ENCODE measurements at regions not wholly inside any gene's neighbourhood (a gene's known extent, or its start where the extent isn't known, plus 50 kb on each side); places are given as distances from the start of the nearest gene placed in this dataset.
A peak's percentile ranks its signal among the peaks of the same experiment; 100 is the strongest.

DNA sequence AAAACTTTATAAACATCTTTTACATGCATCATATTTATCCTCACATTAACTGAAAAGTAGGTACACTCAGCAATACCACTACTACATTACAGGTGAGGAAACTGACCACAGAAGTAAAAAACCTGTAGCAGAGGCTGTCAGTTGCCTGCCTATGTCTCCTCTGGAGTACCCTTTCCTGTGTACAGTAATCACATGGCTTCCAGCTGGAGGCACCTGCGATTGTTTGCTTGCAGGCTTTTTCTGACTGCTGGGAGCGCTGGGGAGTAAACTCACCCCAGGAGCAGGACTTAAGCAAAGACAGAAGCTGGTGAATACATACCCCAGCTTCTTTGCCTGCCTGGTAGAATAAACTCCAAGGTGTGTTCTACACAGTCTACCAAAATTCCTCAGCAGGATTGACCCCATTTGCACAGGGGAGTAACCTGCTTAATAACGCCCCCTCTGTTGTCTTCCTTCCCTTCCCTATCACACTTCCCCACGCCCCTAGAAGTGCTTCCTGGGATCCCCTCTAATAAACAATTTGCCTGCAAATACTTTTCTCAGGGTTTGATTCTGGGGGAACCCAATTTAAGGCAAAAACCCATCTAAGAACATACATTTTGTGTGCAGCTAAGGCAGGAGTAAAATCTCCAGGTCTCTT, 138.9 kb downstream of the PTH2R start:
- peak; percentile 90 for DNase-seq

DNA sequence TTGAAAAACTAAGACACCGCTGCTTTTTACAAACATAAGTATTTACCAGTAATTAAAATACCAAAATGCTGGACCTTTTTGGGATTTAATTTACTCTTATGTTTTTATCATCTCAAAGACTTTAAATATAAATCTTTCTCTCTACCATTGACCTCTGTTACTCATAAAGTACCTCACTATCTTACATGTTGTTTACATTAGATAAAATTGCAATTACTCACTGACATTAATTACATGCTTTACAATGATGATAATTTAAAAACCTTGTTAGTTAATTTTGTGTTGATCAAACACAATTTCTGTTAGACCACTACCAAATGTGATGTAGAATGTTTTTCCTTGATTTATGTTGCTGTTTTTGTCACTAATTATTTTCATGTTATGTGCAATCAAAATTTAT, 139.5 kb downstream of the PTH2R start:
- DNase-seq: peak; percentile 36

DNA sequence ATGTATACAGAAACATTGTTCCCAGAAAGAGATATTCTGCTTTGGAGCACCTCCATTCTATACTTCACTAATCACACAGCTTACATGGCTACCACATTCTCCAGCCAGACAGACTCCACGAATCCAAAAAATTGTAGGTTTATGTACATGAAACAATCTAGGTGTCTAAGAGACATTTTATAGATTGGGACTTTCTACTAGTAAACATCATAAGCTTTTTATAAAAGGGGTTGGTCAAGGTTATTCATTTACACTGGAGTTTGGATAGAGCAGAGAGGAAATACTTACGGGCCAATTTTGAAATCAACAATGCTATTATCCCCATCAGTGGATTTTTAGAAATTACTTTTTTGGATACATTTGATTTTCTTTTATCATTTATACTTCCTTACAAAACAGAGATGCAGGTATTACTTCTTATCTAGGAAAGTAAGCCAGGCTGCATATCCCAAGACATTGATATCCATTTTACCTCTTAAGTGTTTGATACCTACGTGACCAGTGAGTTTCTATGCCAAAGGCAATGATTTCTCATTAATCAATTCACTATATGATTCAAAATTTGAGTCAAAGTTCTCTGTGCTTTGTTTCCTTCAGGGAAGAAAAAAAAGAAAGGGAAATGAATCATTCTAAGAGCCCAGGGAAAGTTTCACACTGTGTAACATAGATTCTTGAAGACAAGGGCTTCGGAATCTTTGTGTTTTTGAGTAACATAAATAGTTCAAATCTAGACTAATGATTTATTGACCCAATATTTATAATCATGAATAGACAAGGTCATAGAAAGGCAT, 140.5 kb downstream of the PTH2R start:
- no peak for DNase-seq

DNA sequence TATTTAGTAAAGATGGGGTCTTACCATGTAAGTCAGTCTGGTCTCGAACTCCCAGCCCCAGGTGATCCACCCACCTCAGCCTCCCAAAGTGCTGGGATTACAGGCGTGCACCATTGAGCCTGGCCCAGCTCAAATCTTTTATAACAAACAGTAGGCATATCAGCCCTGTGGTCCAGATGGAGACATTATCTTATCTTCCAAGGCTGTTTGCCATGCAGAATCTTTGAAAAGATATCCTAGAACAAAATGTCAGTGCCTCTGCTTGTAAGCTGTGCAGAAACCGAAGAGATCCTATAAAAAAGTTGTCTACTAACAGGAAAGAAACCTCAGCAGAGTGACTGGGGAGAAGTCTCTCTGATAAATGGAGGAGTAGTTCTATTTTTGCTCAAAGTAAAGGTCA, 142.1 kb downstream of the PTH2R start:
- no peak for DNase-seq

DNA sequence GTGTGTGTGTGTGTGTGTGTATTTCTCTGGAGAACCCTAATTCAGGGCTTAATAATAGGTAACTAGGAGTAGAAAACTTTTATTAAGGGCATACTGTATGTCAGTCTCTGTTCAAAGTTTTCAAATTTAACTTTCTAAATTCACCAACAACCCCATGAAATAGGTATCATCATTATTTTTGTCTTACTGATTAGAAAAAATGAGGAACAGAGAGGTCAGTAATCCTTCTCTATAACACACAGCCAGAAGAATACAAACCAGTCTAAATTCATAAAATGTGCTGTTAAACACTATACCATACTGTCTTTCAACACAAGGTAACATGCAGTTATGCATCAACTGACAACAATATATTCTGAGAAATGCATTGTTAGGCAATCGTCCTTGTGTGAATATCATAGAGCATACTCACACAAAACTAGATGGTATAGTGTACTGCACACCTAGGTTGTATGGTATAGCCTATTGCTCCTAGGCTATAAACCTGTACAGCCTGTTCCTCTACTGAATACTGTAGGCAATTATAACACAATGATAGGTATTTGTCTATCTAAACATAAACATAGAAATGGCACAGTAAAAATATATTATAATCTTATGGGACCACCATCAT, 143.1 kb downstream of the PTH2R start:
- no peak for DNase-seq

DNA sequence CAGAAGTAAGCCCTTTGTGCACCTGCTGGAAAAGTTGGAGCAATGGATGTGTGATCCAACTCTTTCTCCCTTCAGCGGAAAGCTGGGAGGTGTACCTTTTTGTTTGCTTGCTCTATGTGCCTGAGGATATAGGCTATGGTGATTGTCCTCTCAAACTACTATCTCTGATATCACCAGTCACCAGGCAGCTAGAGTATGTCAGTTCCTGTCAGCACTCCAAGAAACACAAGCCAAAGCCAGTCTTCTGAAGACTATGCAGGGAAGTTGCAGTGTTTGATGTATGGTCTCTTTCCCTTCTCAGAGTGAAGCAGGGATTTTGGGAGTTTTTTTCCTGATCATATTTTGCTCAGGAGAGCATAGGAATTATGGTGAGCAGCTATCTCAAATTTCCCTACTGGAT, 146.4 kb downstream of the PTH2R start:
- DNase-seq: no peak

DNA sequence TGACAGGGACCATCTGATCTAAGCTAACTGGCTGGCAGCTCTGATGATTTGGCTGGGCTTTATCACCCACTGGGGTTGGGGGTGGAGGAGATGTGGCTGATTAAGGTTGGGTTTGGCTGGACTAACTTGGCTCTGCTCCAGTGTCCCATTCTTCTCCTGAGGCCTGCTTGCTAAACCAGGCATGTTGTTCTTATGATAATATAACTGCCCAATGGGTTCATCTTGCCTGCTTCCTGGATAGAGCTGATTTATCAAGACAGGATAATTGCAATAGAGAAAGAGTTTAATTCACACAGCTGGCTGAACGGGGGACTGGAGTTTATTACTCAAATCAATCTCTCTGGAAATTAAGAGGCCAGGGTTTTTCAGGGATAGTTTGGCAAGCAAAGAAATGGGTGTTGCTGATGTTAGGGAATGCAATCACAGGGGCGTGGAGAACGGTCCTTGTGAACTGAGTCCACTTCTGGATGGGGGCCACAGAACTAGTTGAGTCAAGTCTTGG, 150.4 kb downstream of the PTH2R start:
- DNase-seq: peak; percentile 88

DNA sequence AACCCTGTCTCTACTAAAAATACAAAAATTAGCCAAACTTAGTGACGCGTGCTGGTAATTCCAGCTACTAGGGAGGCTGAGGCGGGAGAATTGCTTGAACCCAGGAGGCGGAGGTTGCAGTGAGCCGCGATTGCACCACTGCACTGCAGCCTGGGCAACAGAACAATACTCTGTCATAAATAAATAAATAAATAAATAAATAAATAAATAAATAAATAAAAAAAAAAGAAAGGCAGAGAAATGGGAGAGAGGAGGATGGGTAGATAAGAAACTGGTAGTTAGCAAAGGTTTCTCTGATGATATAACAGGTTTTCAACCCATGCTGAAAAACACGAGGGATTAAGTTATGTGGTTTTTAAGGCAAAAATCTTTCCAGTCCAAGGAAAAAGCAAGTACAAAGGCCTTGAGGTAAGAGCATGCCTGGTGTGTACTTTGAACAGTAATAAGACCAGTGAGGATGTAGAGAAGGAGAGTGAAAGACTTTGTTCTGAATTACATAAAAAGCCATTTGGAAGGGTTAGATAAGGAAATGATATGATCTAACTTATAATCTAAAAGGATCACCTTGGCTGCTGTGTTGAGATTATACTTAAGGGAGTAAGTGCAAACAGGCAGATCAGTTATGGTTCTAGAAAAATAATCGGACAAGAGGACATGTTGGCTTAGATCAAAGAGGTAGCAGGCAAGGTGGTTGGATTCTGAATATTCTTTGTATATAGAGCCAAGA, 159.3 kb downstream of the PTH2R start:
- no peak for DNase-seq

DNA sequence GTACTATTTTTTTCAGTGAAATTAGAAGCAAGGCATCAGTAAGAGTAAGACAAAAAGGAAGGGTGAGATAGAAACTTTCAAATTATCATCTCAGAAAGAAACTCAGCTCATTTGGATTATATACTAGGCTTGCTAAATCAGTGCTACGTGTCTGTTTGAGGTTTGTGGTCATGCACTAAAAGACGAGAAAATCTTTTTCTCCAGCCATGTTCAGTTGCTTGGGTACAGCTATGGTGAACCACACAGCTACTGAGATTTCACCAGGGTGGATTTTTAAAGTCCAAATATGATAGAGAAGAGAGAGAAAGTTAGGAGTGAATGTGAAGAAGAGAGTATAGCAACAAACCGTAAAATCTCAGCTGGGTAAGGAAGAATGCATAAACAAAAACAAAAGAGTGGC, 161.6 kb downstream of the PTH2R start:
- DNase-seq: no peak

DNA sequence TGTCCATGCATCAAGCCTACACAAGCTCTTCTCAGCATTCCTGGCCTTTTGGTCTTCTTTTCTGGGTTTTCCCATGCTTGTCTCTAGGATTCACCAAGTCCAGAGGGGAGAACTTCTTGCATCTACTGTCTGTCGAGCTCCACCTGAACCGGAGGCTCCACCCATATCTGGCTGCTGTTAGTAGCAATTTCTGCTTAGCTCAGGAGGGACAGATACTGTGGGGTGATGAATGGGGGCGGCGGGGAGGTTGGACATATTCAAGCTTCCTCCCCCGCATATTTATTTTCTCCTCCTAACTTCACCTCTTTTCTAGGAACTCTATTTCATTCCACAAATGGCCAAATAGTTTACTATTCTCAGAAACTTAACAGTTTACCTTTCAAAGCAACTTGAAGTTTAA, 163.5 kb downstream of the PTH2R start:
- peak; percentile 20 for DNase-seq

DNA sequence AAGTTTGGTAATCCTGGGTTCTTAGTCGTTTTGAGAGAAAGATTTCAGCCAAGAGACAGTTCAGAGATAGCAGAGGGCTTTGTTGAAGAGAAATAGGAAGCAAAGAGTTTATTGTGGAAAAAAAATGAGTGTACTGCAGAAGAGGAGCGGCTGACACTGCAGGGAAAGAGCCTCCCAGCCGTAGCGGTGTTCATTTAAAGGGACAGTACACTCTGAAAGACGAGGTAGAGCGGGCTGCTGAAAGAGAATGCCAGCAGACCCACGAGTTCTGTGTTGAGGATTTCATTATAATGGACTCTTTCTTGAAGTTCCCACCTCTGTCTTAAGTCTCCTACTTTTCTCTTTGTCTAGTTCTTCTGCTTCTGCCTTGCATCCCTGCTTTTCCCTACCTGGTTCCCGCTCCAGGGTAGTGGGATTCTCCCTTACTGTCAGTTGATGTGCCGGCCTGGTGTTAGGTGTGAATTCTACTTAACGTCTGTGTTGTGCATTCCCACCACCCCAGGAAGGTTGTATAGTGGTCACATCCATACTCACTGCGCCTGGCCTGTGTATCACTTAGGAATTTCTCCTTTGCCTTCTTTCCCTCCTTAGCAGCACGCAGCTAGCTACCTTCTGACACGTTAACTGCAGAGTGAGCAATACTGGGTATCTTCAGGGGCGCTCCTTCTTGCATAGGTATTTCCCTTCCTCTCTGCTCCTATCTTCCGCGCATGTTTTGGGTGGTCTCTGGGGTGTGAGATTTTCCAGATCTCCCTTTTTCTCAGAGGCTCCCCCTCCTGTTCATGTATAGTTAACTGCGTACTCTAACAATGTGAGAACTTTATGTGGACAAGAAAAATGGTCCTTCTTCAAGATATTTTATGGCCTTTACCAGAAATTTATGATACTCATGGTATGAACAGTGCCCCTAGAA, 164.5 kb downstream of the PTH2R start:
- peak; percentile 32 for DNase-seq

DNA sequence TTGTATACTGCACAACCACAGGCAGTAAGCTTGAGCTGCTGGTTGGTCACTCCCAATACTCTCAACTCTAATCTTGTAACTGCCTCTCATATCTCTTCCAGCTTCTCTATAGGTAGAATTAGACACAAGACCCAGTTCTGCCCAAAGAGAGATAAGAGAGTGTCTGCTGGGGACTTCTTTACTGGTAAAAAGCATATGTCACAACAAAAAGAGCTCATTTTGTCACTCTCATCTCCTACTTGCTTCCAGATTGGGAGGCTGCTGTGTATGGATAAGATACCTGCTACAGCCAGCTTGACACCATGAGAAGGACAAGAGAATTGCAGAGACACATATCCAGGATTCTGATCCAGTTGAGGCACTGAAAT, 165.2 kb downstream of the PTH2R start:
- DNase-seq: no peak

DNA sequence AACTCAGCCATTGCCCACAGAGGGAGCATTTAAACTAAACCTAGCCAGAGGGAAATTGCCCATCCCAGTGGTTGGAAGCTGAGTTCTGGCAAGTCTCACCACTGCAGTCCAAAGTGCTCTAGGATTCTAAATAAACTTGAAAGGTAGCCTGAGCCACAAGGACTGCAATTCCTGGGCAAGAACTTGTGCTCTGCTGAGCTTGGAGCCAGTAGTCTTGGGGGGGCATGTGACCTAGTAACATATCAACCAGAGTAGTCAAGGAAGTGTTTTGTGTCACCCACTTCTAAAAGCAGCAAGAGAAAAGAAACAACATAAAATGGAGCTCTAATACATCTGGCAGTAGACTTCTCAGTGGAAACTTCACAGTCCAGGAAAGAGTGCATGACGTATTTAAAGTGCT, 167.0 kb downstream of the PTH2R start:
- no peak for DNase-seq

DNA sequence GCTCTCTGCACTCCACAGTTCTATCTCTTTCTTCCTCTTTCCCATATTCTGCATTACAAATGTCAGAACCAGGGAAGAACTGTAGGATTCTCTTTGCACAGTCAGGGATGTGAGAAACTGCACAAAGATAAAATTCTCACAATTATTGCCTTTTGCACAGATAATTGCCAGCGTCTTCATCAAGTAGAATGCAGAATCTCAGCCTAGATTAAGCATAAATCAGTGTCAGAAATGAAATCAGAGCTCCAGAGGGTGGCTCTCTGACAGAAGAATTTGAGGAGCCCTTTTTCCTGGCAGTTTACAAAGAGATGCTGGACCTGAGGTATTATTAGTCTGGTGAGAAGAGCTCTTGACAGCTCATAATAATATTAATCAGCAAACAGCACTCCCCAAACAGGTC, 173.1 kb downstream of the PTH2R start:
- peak; percentile 41 for DNase-seq

DNA sequence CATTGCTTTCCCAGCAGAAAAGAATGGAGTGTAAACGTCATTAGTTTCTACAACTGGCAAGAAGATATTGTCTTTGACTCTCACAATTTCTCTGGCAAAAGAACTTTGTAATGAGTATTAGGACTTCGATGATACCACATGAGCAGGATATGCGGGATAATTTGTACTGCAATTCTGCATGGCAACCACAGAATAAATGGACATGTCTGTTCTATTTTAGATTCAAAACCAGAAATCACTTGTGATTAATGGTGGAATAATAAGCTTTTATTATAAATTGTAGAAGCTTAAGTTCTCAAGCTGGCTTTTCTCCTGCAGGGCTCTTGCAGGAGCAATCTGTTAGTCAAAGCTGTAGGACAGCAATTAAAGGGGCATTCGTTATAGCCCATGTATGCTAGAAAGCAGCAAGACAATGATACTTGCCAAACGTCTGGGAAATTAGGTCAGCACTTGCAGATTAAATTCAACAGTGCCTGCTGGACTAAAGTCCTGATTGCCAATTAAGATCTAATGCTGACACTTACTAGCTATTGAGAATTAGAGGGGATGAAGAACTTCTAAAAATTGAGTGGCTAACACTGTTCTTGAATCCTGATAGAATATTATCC, 177.9 kb downstream of the PTH2R start:
- DNase-seq: peak; percentile 68

DNA sequence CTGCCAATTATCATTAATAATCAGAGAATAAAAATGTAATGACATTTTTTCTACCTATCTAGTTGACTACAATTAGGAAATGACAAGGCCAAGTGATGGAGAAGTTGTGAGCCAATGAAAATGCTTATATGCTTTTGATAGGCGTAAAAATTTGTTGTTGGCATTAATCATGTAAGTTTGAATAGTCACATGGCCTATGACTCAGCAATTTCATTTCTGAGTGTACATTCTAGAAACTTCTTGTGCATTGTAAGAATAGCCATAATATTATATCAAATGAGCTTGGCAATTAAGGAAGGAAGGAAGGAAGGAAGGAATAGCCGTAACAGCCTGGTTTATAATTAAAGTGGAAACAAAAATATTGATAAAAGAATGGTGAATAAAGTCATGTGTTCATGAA, 179.9 kb downstream of the PTH2R start:
- no peak for DNase-seq

DNA sequence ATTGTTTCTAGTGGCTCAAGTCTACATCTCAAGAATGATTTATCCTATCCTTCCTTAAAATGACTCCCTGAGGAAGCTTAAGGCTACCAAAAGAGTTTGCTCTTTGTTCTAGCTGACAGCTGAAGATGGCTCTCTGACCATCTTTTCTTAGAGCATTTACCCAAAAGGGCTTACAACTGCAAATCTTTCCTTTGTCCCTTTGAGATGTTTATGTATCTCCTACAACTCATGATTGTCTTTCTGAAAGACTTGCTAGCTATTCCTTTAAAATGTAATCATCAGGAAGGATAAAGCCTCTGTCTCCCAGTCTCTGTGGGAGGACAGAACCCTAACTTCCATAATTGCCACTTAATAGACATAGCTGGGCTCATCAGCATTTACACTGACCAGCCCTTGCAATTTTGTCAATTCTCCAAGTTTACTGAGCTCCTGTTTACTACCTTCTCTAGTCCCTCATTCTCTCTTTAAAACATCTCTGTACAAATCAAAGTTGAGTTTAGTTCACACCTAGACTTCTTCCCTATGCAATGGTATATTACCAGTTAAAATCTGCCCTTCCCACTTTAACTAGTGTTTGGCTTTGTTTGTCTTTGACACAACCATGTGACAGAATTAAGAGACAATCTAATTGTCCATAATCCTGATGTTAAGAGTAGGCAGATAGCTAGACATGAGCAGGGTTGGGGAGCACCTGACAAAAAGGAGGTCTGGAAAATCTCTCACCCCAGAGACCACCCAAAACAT, 188.2 kb downstream of the PTH2R start:
- DNase-seq: no peak

DNA sequence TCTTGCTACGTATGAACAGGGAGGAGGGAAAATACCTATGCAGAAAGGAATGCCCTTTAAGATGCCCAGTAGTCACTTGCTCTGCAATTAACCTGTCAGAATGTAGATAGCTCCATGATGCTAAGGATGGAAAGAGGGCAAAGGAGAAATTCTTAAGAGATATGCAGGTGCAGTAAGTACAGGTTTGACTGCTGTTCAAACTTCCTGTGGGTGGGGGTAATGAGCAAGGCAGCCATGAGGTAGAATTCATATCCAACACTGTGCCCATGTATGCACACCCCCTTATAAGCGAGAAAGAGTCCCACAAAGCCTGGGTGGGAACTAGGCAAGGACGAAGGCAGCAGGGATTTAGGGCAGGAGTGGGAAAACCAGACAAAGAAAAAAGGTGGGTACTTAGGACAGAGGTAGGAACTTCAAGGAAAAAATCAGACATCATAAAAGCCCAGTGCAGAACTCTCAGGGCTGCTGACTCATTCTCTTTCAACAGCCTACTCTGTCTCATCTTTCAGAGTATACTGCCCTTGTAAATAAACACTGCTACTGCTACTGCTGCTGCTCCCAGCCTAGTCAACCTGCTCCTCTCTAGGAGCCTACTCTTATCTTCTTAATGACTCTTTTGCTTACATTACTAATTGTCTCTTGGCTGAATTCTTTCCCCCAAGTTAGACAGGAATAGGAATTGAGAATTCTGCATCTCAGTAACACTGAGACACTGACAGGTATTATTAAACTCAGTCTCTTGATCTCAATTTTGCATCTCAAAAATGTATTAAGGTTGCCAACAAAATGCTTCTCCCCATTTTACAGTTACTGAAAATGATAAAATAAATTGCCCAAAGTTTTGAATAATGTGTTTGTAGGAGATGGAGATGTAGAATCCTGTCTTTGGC, 189.0 kb downstream of the PTH2R start:
- peak; percentile 24 for DNase-seq

DNA sequence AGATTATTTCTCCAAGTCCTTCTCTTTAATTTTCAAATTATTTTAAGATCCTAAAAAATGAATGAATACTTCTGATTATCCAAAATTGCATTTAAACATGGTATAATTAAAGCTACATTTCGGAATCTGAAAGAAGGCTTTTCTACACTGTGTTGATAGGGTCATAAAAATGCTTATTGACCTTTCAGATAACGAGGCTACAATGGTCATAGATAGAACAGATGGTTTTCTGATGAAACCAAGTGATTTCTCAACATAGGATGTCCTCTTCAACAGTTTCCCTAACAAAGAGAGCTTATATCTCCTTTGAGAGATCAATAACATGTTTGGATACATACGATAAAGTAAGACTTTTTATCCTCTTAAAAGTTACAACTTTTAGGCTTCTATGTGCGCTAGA, 201.1 kb downstream of the PTH2R start:
- peak; percentile 52 for DNase-seq
